Caco-2 (cell line): ENCODE measurements at regions not wholly inside any gene's neighbourhood (a gene's known extent, or its start where the extent isn't known, plus 50 kb on each side); places are given as distances from the start of the nearest gene placed in this dataset.

Experiments used
- BruUV-seq: library from RNA; stranded (reverse); fragments of 400-500 nt; replicated peaks from 2 replicates; lab custom pipeline; 2021; lab: Mats Ljungman, UMichigan
- CTCF ChIA-PET: fragments of 300-600 bp; sonication (Branson Sonifier 250); formaldehyde crosslinking; loops from one replicate; lab custom pipeline; 2022; ENCODE audit warnings: antibody characterized with exemption; lab: Charles Lee
- POLR2A ChIA-PET: fragments of 300-600 bp; sonication (Branson Sonifier 250); formaldehyde crosslinking; loops from one replicate; lab custom pipeline; 2022; ENCODE audit warnings: antibody characterized with exemption; lab: Charles Lee
- DNase-seq, 2 experiments: peaks; one replicate each; pipeline versions ENCODE4 v3.0.0 to v3.0.0-alpha.2; 2020 to 2022
- H3K27me3 ChIP-seq: replicated peaks from 2 replicates; pipeline ENCODE4 v1.6.0; 2011; ENCODE audit warnings: low read length; ENCODE audit not compliant: control insufficient read depth, insufficient read depth
- H3K36me3 ChIP-seq: 2 replicates; pipeline ENCODE4 v1.5.1; 2011; ENCODE audit warnings: low read length; ENCODE audit not compliant: control insufficient read depth, insufficient read depth
- H3K4me1 ChIP-seq: fragments of 250-450 bp; sonication (Bioruptor Pico); 2 replicates; pipeline ENCODE4 v1.5.1; 2020; ENCODE audit warnings: mild to moderate bottlenecking
- H3K4me3 ChIP-seq: 2 replicates; pipeline ENCODE4 v1.5.1; 2011; ENCODE audit warnings: low read depth, mild to moderate bottlenecking, control low read depth, low read length
- H3K9me3 ChIP-seq: fragments of 250-450 bp; sonication (Bioruptor Pico); 2 replicates; pipeline ENCODE4 v1.5.1; 2020; ENCODE audit warnings: mild to moderate bottlenecking, moderate library complexity
- H3K27ac Mint-ChIP-seq: one replicate; pipeline ENCODE4 v1.8.0; 2022; ENCODE audit warnings: mixed read lengths; ENCODE audit not compliant: unreplicated experiment
- H3K27me3 Mint-ChIP-seq: one replicate; pipeline ENCODE4 v1.8.0; 2022; ENCODE audit warnings: mixed read lengths; ENCODE audit not compliant: insufficient read depth, unreplicated experiment
- H3K36me3 Mint-ChIP-seq: one replicate; pipeline ENCODE4 v1.8.0; 2022; ENCODE audit warnings: mild to moderate bottlenecking, mixed read lengths; ENCODE audit not compliant: insufficient read depth, unreplicated experiment
- H3K4me1 Mint-ChIP-seq: one replicate; pipeline ENCODE4 v1.8.0; 2022; ENCODE audit warnings: low read depth, mixed read lengths; ENCODE audit not compliant: unreplicated experiment
- H3K4me3 Mint-ChIP-seq: one replicate; pipeline ENCODE4 v1.8.0; 2022; ENCODE audit warnings: mild to moderate bottlenecking, moderate library complexity, mixed read lengths; ENCODE audit not compliant: unreplicated experiment
- H3K9me3 Mint-ChIP-seq: one replicate; pipeline ENCODE4 v1.8.0; 2022; ENCODE audit warnings: mixed read lengths; ENCODE audit not compliant: unreplicated experiment
- intact Hi-C: fragments of 100-400 bp; cut with micrococcal nuclease; formaldehyde crosslinking; loops from one replicate; pipeline ENCODE4 v1.10.0; 2022; ENCODE audit not compliant: unreplicated experiment
- TF ChIP-seq, protein P1 (sequence below), 2 experiments: fragments of 200-600 bp in 1 of 2; IDR thresholded peaks; 1 replicate in 1 of 2; 2 replicates in 1 of 2; pipeline versions ENCODE4 v1.5.1 to v1.8.0; 2011 to 2022; ENCODE audit warnings: antibody characterized with exemption in 1 of 2, control low read depth in 1 of 2, inconsistent platforms in 1 of 2, low read depth in 1 of 2, low read length in 1 of 2, mild to moderate bottlenecking in 1 of 2, moderate library complexity in 1 of 2; ENCODE audit not compliant: insufficient read depth in 1 of 2, severe bottlenecking in 1 of 2, unreplicated experiment in 1 of 2

- ChIA-PET POLR2A (no interaction called here), CTCF (interaction anchor here (1.1 kb wide), 1 partner anchor 303 kb away, joined by 3 read pairs; no protein-coding TSS in a partner anchor)
- no peak overlapping the region for H3K4me3 ChIP-seq
- no peaks in the 10 kb centered on the region for H3K4me1 Mint-ChIP-seq
- H3K27me3 ChIP-seq: no peaks in the 10 kb centered on the region
- BruUV-seq: no TSS peak
- H3K36me3 ChIP-seq: no peaks in the 10 kb centered on the region
- no peaks in the 10 kb centered on the region for H3K4me1 ChIP-seq
- H3K27ac Mint-ChIP-seq: no peak overlapping the region
- H3K27me3 Mint-ChIP-seq: peaks cover 12% of the 10 kb centered on the region
- H3K9me3 ChIP-seq: no peaks in the 10 kb centered on the region
- no peaks in the 10 kb centered on the region for H3K9me3 Mint-ChIP-seq
- intact Hi-C loops: loop anchor here (5.0 to 10.0 kb wide), 4 partner anchors 304 to 1176 kb away; no protein-coding TSS in a partner anchor
- DNase-seq: no peak
- TF ChIP-seq, protein P1, sequence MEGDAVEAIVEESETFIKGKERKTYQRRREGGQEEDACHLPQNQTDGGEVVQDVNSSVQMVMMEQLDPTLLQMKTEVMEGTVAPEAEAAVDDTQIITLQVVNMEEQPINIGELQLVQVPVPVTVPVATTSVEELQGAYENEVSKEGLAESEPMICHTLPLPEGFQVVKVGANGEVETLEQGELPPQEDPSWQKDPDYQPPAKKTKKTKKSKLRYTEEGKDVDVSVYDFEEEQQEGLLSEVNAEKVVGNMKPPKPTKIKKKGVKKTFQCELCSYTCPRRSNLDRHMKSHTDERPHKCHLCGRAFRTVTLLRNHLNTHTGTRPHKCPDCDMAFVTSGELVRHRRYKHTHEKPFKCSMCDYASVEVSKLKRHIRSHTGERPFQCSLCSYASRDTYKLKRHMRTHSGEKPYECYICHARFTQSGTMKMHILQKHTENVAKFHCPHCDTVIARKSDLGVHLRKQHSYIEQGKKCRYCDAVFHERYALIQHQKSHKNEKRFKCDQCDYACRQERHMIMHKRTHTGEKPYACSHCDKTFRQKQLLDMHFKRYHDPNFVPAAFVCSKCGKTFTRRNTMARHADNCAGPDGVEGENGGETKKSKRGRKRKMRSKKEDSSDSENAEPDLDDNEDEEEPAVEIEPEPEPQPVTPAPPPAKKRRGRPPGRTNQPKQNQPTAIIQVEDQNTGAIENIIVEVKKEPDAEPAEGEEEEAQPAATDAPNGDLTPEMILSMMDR (IDR thresholded peaks at IDR 0.05; ENCODE audit: insufficient read depth in 1 of 2, low read depth in 1 of 2, low read length in 1 of 2, severe bottlenecking in 1 of 2, unreplicated experiment in 1 of 2): no peak
- H3K4me3 Mint-ChIP-seq: no peak overlapping the region
- no peaks in the 10 kb centered on the region for H3K36me3 Mint-ChIP-seq
Observed at GRCh38 chr3:8113626-8114025, 388.0 kb upstream of the LMCD1 start.

GRCh38 chr3:8128686-8129085 is 372.9 kb upstream of the LMCD1 start:
- Mint-ChIP-seq H3K27ac (no peak overlapping the region), H3K36me3 (no peaks in the 10 kb centered on the region), H3K9me3 (no peaks in the 10 kb centered on the region), H3K27me3 (peaks cover 4% of the 10 kb centered on the region), H3K4me3 (no peak overlapping the region), H3K4me1 (no peaks in the 10 kb centered on the region)
- no peak for DNase-seq
- H3K4me1 ChIP-seq: no peaks in the 10 kb centered on the region
- TF ChIP-seq, protein P1 (IDR thresholded peaks at IDR 0.05; ENCODE audit: insufficient read depth in 1 of 2, low read depth in 1 of 2, low read length in 1 of 2, severe bottlenecking in 1 of 2, unreplicated experiment in 1 of 2): no peak
- H3K27me3 ChIP-seq: no peaks in the 10 kb centered on the region
- BruUV-seq: no TSS peak
- no peak overlapping the region for H3K4me3 ChIP-seq
- no peaks in the 10 kb centered on the region for H3K36me3 ChIP-seq
- ChIA-PET CTCF (no interaction called here), POLR2A (no interaction called here)
- H3K9me3 ChIP-seq: no peaks in the 10 kb centered on the region
- intact Hi-C loops: no loop called here

GRCh38 chr3:8136553-8136952 is 365.1 kb upstream of the LMCD1 start:
- Mint-ChIP-seq H3K4me1 (no peaks in the 10 kb centered on the region), H3K27me3 (peaks cover 18% of the 10 kb centered on the region), H3K9me3 (no peaks in the 10 kb centered on the region), H3K27ac (no peak overlapping the region), H3K36me3 (no peaks in the 10 kb centered on the region), H3K4me3 (no peak overlapping the region)
- TF ChIP-seq, protein P1 (IDR thresholded peaks at IDR 0.05; ENCODE audit: insufficient read depth in 1 of 2, low read depth in 1 of 2, low read length in 1 of 2, severe bottlenecking in 1 of 2, unreplicated experiment in 1 of 2): no peak
- no TSS peak for BruUV-seq
- ChIA-PET POLR2A (no interaction called here), CTCF (no interaction called here)
- Histone ChIP-seq H3K9me3 (no peaks in the 10 kb centered on the region), H3K4me1 (no peaks in the 10 kb centered on the region), H3K36me3 (no peaks in the 10 kb centered on the region), H3K4me3 (no peak overlapping the region), H3K27me3 (no peaks in the 10 kb centered on the region; the same call in 1 of the 2 replicates)
- DNase-seq: no peak
- intact Hi-C loops: no loop called here
